Astrocyte (in vitro differentiated cells and primary cell): ENCODE measurements at regions not wholly inside any gene's neighbourhood (a gene's known extent, or its start where the extent isn't known, plus 50 kb on each side); places are given as distances from the start of the nearest gene placed in this dataset.

Source experiments
- DNase-seq: peaks from one replicate; pipeline ENCODE4 v3.0.0-alpha.2; 2010; ENCODE audit warnings: low read depth
- FAIRE-seq: peaks from 2 replicates; lab custom pipeline; 2011; peaks lifted over from hg19 to GRCh38; lab: Jason Lieb, UNC
- H2AFZ ChIP-seq: 2 replicates; pipeline ENCODE4 v1.6.0; 2012; ENCODE audit warnings: low read depth, low read length, inconsistent platforms
- H3K27ac ChIP-seq: 2 replicates; pipeline ENCODE4 v1.5.1; 2011; ENCODE audit warnings: low read depth, low read length, inconsistent platforms
- H3K27me3 ChIP-seq: 2 replicates; pipeline ENCODE4 v1.6.0; 2011; ENCODE audit warnings: low read length, inconsistent platforms; ENCODE audit not compliant: insufficient read depth
- H3K36me3 ChIP-seq: 2 replicates; pipeline ENCODE4 v1.5.1; 2011; ENCODE audit warnings: low read length, inconsistent platforms; ENCODE audit not compliant: insufficient read depth
- H3K4me1 ChIP-seq: 2 replicates; pipeline ENCODE4 v1.5.1; 2011; ENCODE audit warnings: low read length, inconsistent platforms; ENCODE audit not compliant: insufficient read depth
- H3K4me2 ChIP-seq: 2 replicates; pipeline ENCODE4 v1.6.0; 2012; ENCODE audit warnings: low read length, inconsistent platforms
- H3K4me3 ChIP-seq: 2 replicates; pipeline ENCODE4 v1.5.1; 2011; ENCODE audit warnings: low read depth, mild to moderate bottlenecking, low read length, inconsistent platforms; ENCODE audit not compliant: insufficient read depth
- H3K79me2 ChIP-seq: 2 replicates; pipeline ENCODE4 v1.6.0; 2012; ENCODE audit warnings: mild to moderate bottlenecking, low read length, inconsistent platforms; ENCODE audit not compliant: insufficient read depth
- H3K9ac ChIP-seq: 2 replicates; pipeline ENCODE4 v1.6.0; 2012; ENCODE audit warnings: mild to moderate bottlenecking, low read length, inconsistent platforms
- H3K9me3 ChIP-seq: 2 replicates; pipeline ENCODE4 v1.5.1; 2012; ENCODE audit warnings: low read depth, mild to moderate bottlenecking, low read length, inconsistent platforms; ENCODE audit not compliant: insufficient read depth
- H4K20me1 ChIP-seq: 2 replicates; pipeline ENCODE4 v1.6.0; 2012; ENCODE audit warnings: low read length, inconsistent platforms; ENCODE audit not compliant: insufficient read depth
- H3K27ac Mint-ChIP-seq: one replicate; pipeline ENCODE4 v1.8.0; 2021; ENCODE audit warnings: mild to moderate bottlenecking, mixed read lengths; ENCODE audit not compliant: unreplicated experiment
- H3K27me3 Mint-ChIP-seq: one replicate; pipeline ENCODE4 v1.8.0; 2021; ENCODE audit warnings: low read depth, mixed read lengths; ENCODE audit not compliant: unreplicated experiment
- H3K36me3 Mint-ChIP-seq: one replicate; pipeline ENCODE4 v1.8.0; 2021; ENCODE audit warnings: low read depth, mixed read lengths; ENCODE audit not compliant: unreplicated experiment
- H3K4me1 Mint-ChIP-seq: one replicate; pipeline ENCODE4 v1.8.0; 2021; ENCODE audit warnings: low read depth, mixed read lengths; ENCODE audit not compliant: unreplicated experiment
- H3K4me3 Mint-ChIP-seq: one replicate; pipeline ENCODE4 v1.8.0; 2021; ENCODE audit warnings: mild to moderate bottlenecking, moderate library complexity, mixed read lengths; ENCODE audit not compliant: unreplicated experiment
- H3K9me3 Mint-ChIP-seq: one replicate; pipeline ENCODE4 v1.8.0; 2021; ENCODE audit warnings: mild to moderate bottlenecking, mixed read lengths; ENCODE audit not compliant: unreplicated experiment
- EZH2 ChIP-seq: IDR thresholded peaks from 2 replicates; pipeline ENCODE4 v1.6.1; 2012; ENCODE audit warnings: mild to moderate bottlenecking, low read length, inconsistent platforms; ENCODE audit not compliant: insufficient read depth
- TF ChIP-seq, protein P1 (sequence below): IDR thresholded peaks from 2 replicates; pipeline ENCODE4 v1.5.1; 2011; ENCODE audit warnings: low read depth, mild to moderate bottlenecking, inconsistent platforms, low read length, moderate library complexity; ENCODE audit not compliant: insufficient read depth

DNA sequence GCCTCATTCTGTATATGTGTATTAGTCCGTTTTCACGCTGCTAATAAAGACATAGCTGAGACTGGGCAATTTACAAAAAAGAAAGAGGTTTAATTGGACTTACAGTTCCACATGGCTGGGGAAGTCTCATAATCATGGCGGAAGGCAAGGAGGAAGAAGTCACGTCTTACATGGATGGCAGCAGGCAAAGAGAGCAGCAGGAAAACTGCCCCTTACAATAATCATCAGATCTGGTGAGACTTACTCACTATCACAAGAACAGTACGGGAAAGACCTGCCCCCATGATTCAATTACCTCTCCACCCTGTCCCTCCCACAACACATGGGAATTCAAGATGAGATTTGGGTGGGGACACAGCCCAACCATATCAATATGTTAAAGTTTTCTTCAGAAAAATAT is 49.8 kb upstream of the GPBP1 start:
- no peaks in the 10 kb centered on the region for H3K4me1 ChIP-seq
- H3K27ac ChIP-seq = no peak overlapping the region
- H3K4me2 ChIP-seq = no peak overlapping the region
- Mint-ChIP-seq H3K27ac (no peak overlapping the region), H3K4me1 (no peaks in the 10 kb centered on the region), H3K9me3 (no peaks in the 10 kb centered on the region), H3K4me3 (no peak overlapping the region), H3K36me3 (no peaks in the 10 kb centered on the region), H3K27me3 (no peaks in the 10 kb centered on the region)
- no peak overlapping the region for H3K9ac ChIP-seq
- H3K79me2 ChIP-seq = no peaks in the 10 kb centered on the region
- H3K9me3 ChIP-seq = no peaks in the 10 kb centered on the region
- no peak overlapping the region for H2AFZ ChIP-seq
- no peaks in the 10 kb centered on the region for H3K36me3 ChIP-seq
- TF ChIP-seq EZH2 = no peak
- TF ChIP-seq, protein P1, sequence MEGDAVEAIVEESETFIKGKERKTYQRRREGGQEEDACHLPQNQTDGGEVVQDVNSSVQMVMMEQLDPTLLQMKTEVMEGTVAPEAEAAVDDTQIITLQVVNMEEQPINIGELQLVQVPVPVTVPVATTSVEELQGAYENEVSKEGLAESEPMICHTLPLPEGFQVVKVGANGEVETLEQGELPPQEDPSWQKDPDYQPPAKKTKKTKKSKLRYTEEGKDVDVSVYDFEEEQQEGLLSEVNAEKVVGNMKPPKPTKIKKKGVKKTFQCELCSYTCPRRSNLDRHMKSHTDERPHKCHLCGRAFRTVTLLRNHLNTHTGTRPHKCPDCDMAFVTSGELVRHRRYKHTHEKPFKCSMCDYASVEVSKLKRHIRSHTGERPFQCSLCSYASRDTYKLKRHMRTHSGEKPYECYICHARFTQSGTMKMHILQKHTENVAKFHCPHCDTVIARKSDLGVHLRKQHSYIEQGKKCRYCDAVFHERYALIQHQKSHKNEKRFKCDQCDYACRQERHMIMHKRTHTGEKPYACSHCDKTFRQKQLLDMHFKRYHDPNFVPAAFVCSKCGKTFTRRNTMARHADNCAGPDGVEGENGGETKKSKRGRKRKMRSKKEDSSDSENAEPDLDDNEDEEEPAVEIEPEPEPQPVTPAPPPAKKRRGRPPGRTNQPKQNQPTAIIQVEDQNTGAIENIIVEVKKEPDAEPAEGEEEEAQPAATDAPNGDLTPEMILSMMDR = no peak
- H3K27me3 ChIP-seq = no peaks in the 10 kb centered on the region
- DNase-seq (no peak), FAIRE-seq (no peak)
- no peak overlapping the region for H3K4me3 ChIP-seq
- no peaks in the 10 kb centered on the region for H4K20me1 ChIP-seq
